ENCODE measurements at regions not wholly inside any gene's neighbourhood (a gene's known extent, or its start where the extent isn't known, plus 50 kb on each side); places are given as distances from the start of the nearest gene placed in this dataset.

GRCh38 chr3:166360720-166361119, 523.5 kb upstream of the BCHE start:
- no peaks in the 10 kb centered on the region for H3K9me3 Mint-ChIP-seq (ENCODE audit: unreplicated experiment)
- POLR2A ChIA-PET = interaction anchor here (1.3 kb wide), 1 partner anchor 9 kb away, joined by 3 read pairs; no protein-coding TSS in a partner anchor

GRCh38 chr3:166351461-166351860, 514.2 kb upstream of the BCHE start:
- no peak for DNase-seq (ENCODE audit: unreplicated experiment)
- Mint-ChIP-seq H3K36me3 (ENCODE audit: insufficient read depth, unreplicated experiment) (no peaks in the 10 kb centered on the region), H3K4me1 (ENCODE audit: insufficient read depth, unreplicated experiment) (no peaks in the 10 kb centered on the region), H3K27ac (ENCODE audit: low read depth, unreplicated experiment) (no peak overlapping the region), H3K4me3 (ENCODE audit: unreplicated experiment) (no peak overlapping the region), H3K9me3 (ENCODE audit: unreplicated experiment) (peaks cover 8% of the 10 kb centered on the region), H3K27me3 (ENCODE audit: insufficient read depth, unreplicated experiment) (no peaks in the 10 kb centered on the region)
- no TSS peak for BruUV-seq (replicated peaks)
- intact Hi-C loops (cut with micrococcal nuclease) = no loop called here
- ChIA-PET CTCF (interaction anchor here (1.2 kb wide), 1 partner anchor 16 kb away, joined by 3 read pairs; no protein-coding TSS in a partner anchor), POLR2A (no interaction called here)
- TF ChIP-seq CTCF (IDR thresholded peaks at IDR 0.05; ENCODE audit: unreplicated experiment) = no peak

More at GRCh38 chr3:166360720-166361119, 523.5 kb upstream of the BCHE start:
- DNase-seq (ENCODE audit: unreplicated experiment) = no peak
- CTCF ChIA-PET = no interaction called here
- Mint-ChIP-seq H3K4me1 (ENCODE audit: insufficient read depth, unreplicated experiment) (no peaks in the 10 kb centered on the region), H3K36me3 (ENCODE audit: insufficient read depth, unreplicated experiment) (no peaks in the 10 kb centered on the region), H3K4me3 (ENCODE audit: unreplicated experiment) (no peak overlapping the region), H3K27me3 (ENCODE audit: insufficient read depth, unreplicated experiment) (no peaks in the 10 kb centered on the region), H3K27ac (ENCODE audit: low read depth, unreplicated experiment) (no peak overlapping the region)
- no TSS peak for BruUV-seq (replicated peaks)
- no peak for TF ChIP-seq CTCF (IDR thresholded peaks at IDR 0.05; ENCODE audit: unreplicated experiment)
- intact Hi-C loops (cut with micrococcal nuclease) = no loop called here

- no TSS peak for BruUV-seq (replicated peaks)
- CTCF ChIA-PET = interaction anchor here (0.7 kb wide), 1 partner anchor 28 kb away, joined by 3 read pairs; no protein-coding TSS in a partner anchor
- Mint-ChIP-seq H3K27ac (ENCODE audit: low read depth, unreplicated experiment) (no peak overlapping the region), H3K27me3 (ENCODE audit: insufficient read depth, unreplicated experiment) (no peaks in the 10 kb centered on the region), H3K4me3 (ENCODE audit: unreplicated experiment) (no peak overlapping the region), H3K9me3 (ENCODE audit: unreplicated experiment) (no peaks in the 10 kb centered on the region), H3K4me1 (ENCODE audit: insufficient read depth, unreplicated experiment) (no peaks in the 10 kb centered on the region), H3K36me3 (ENCODE audit: insufficient read depth, unreplicated experiment) (no peaks in the 10 kb centered on the region)
- intact Hi-C loops (cut with micrococcal nuclease) = no loop called here
- no peak for DNase-seq (ENCODE audit: unreplicated experiment)
- POLR2A ChIA-PET = interaction anchor here (0.9 kb wide), 1 partner anchor 14 kb away, joined by 3 read pairs; no protein-coding TSS in a partner anchor
- TF ChIP-seq CTCF (IDR thresholded peaks at IDR 0.05; ENCODE audit: unreplicated experiment) = no peak
Observed at GRCh38 chr3:166340604-166341266, 503.5 kb upstream of the BCHE start.

GRCh38 chr3:166324401-166324800, 487.2 kb upstream of the BCHE start:
- Mint-ChIP-seq H3K4me1 (ENCODE audit: insufficient read depth, unreplicated experiment) (no peaks in the 10 kb centered on the region), H3K4me3 (ENCODE audit: unreplicated experiment) (no peak overlapping the region), H3K36me3 (ENCODE audit: insufficient read depth, unreplicated experiment) (no peaks in the 10 kb centered on the region), H3K27ac (ENCODE audit: low read depth, unreplicated experiment) (no peak overlapping the region), H3K9me3 (ENCODE audit: unreplicated experiment) (no peaks in the 10 kb centered on the region), H3K27me3 (ENCODE audit: insufficient read depth, unreplicated experiment) (no peaks in the 10 kb centered on the region)
- POLR2A ChIA-PET = interaction anchor here (0.7 kb wide), 1 partner anchor 38 kb away, joined by 3 read pairs; no protein-coding TSS in a partner anchor
- no peak for TF ChIP-seq CTCF (IDR thresholded peaks at IDR 0.05; ENCODE audit: unreplicated experiment)
- CTCF ChIA-PET = no interaction called here
- intact Hi-C loops (cut with micrococcal nuclease) = no loop called here
- BruUV-seq (replicated peaks) = no TSS peak
- no peak for DNase-seq (ENCODE audit: unreplicated experiment)
